Right lobe of liver (tissue), 6 donors: ENCODE measurements at regions not wholly inside any gene's neighbourhood (a gene's known extent, or its start where the extent isn't known, plus 50 kb on each side); places are given as distances from the start of the nearest gene placed in this dataset.

Experiments used
- ATAC-seq, 4 donors: fragments of 200-7000 bp; cut with Tn5 transposase; one replicate each; pipeline ENCODE4 v1.9.1; 2020; ENCODE audit warnings: mild to moderate bottlenecking in 4 of 4, moderate library complexity in 4 of 4
- DNase-seq, 3 donors: peaks; one replicate each; pipeline ENCODE4 v3.0.0-alpha.2; 2020
- H3K27ac ChIP-seq, 3 donors: fragments of 200-600 bp; one replicate each; pipeline ENCODE4 v1.8.0; 2022
- H3K27me3 ChIP-seq, 2 donors: fragments of 200-600 bp; one replicate each; pipeline ENCODE4 v1.8.0; 2022
- H3K36me3 ChIP-seq, 4 donors: fragments of 200-600 bp; sonication (generic) in 1 of 4; one replicate each; pipeline versions ENCODE4 v1.5.1 to v1.8.0; 2017 to 2022; ENCODE audit warnings: control low read depth in 1 of 4
- H3K4me1 ChIP-seq, 4 donors: fragments of 200-600 bp; sonication (generic) in 1 of 4; one replicate each; pipeline versions ENCODE4 v1.5.1 to v1.8.0; 2017 to 2022; ENCODE audit warnings: control low read depth in 1 of 4
- H3K4me3 ChIP-seq, 3 donors: fragments of 200-600 bp; one replicate each; pipeline ENCODE4 v1.8.0; 2022
- H3K9me3 ChIP-seq, 4 donors: fragments of 200-600 bp; sonication (generic) in 1 of 4; one replicate each; pipeline versions ENCODE4 v1.5.1 to v1.8.0; 2017 to 2022; ENCODE audit warnings: control low read depth in 1 of 4
- CTCF ChIP-seq, 4 donors: fragments of 200-600 bp in 3 of 4; fragments of 450-650 bp in 1 of 4; IDR thresholded peaks; one replicate each; pipeline versions ENCODE4 v1.5.1 to v1.8.0; 2016 to 2022; ENCODE audit warnings: antibody characterized with exemption in 4 of 4, mild to moderate bottlenecking in 2 of 4
- POLR2A ChIP-seq: fragments of 450-650 bp; IDR thresholded peaks from one replicate; pipeline ENCODE4 v1.6.1; 2017; ENCODE audit warnings: antibody characterized with exemption, mild to moderate bottlenecking
- WGBS: methylation state at CpG from one replicate; pipeline ENCODE4 v1.1.6; 2018; ENCODE audit warnings: low coverage, low lambda C conversion rate; ENCODE audit not compliant: insufficient coverage; ENCODE audit errors: missing lambda C conversion rate; 5-methylcytosine and 5-hydroxymethylcytosine counted together
- intact Hi-C, 2 donors: fragments of 100-400 bp; cut with DNase I; formaldehyde crosslinking; loops; one replicate each; pipeline versions ENCODE4 v1.11.2 to v1.14.1; 2022
- donor health status: DM: no; HTN: yes; CAD: no.
- donor health status: DM: no; HTN: no; CAD: no.
- donor health status: DM: no; HTN: no; CAD: no.
- donor health status: DM: no; HTN: yes; CAD: no.
- donor health status: DM: no; HTN: yes; CAD: no.

GRCh38 chr4:79831701-79832514 lies 241.1 kb downstream of the ANTXR2 start:
- intact Hi-C loops = no loop called here
- Histone ChIP-seq H3K27ac (no peak overlapping the region), H3K27me3 (no peaks in the 10 kb centered on the region), H3K9me3 (no peaks in the 10 kb centered on the region), H3K36me3 (no peaks in the 10 kb centered on the region), H3K4me1 (no peaks in the 10 kb centered on the region), H3K4me3 (no peak overlapping the region)
- ATAC-seq = no peak
- TF ChIP-seq CTCF (IDR thresholded peaks at IDR 0.05) (no peak), POLR2A (no peak)
- DNase-seq = no peak

GRCh38 chr4:79831119-79831528 lies 241.9 kb downstream of the ANTXR2 start:
- ATAC-seq (no peak), DNase-seq (no peak)
- Histone ChIP-seq H3K27ac (no peak overlapping the region), H3K36me3 (no peaks in the 10 kb centered on the region), H3K9me3 (no peaks in the 10 kb centered on the region), H3K4me1 (no peaks in the 10 kb centered on the region), H3K27me3 (no peaks in the 10 kb centered on the region), H3K4me3 (no peak overlapping the region)
- WGBS = 26% methylated on average over 3 of the region's 3 CpGs
- intact Hi-C loops = no loop called here
- TF ChIP-seq CTCF (IDR thresholded peaks at IDR 0.05) (no peak), POLR2A (no peak)

GRCh38 chr4:79827283-79827682 lies 245.7 kb downstream of the ANTXR2 start:
- Histone ChIP-seq H3K27ac (no peak overlapping the region), H3K9me3 (no peaks in the 10 kb centered on the region), H3K4me3 (no peak overlapping the region), H3K36me3 (no peaks in the 10 kb centered on the region), H3K4me1 (no peaks in the 10 kb centered on the region), H3K27me3 (no peaks in the 10 kb centered on the region)
- WGBS = 38% methylated on average over 5 of the region's 5 CpGs
- intact Hi-C loops = no loop called here
- DNase-seq = no peak
- TF ChIP-seq CTCF (IDR thresholded peaks at IDR 0.05) = no peak
- TF ChIP-seq POLR2A = no peak
- ATAC-seq = no peak

GRCh38 chr4:79823148-79823763 lies 249.8 kb downstream of the ANTXR2 start:
- H3K4me3 ChIP-seq = no peak overlapping the region
- ATAC-seq = no peak
- no peak for TF ChIP-seq CTCF (IDR thresholded peaks at IDR 0.05)
- TF ChIP-seq POLR2A = no peak
- 58% methylated on average over 2 of the region's 2 CpGs for WGBS
- no peaks in the 10 kb centered on the region for H3K4me1 ChIP-seq
- intact Hi-C loops = no loop called here
- no peak overlapping the region for H3K27ac ChIP-seq
- no peak for DNase-seq
- no peaks in the 10 kb centered on the region for H3K27me3 ChIP-seq
- no peaks in the 10 kb centered on the region for H3K36me3 ChIP-seq
- no peaks in the 10 kb centered on the region for H3K9me3 ChIP-seq
